Endothelial cell of umbilical vein (primary cell): ENCODE measurements at regions not wholly inside any gene's neighbourhood (a gene's known extent, or its start where the extent isn't known, plus 50 kb on each side); places are given as distances from the start of the nearest gene placed in this dataset.

Experiments
- BruUV-seq: library from RNA; stranded (reverse); fragments of 400-500 nt; replicated peaks from 2 replicates; lab custom pipeline; 2021; lab: Mats Ljungman, UMichigan
- CTCF ChIA-PET: fragments of 300-600, 350-600 bp; sonication (Branson Sonifier 250); formaldehyde crosslinking; loops from one replicate; lab custom pipeline; 2021; ENCODE audit warnings: antibody characterized with exemption, inconsistent platforms; lab: Charles Lee
- POLR2A ChIA-PET: fragments of 300-600, 350-600 bp; sonication (Branson Sonifier 250); formaldehyde crosslinking; loops from one replicate; lab custom pipeline; 2021; ENCODE audit warnings: antibody characterized with exemption, inconsistent platforms; lab: Charles Lee
- DNase-seq: peaks from one replicate; pipeline ENCODE4 v3.0.0-alpha.2; 2011; ENCODE audit warnings: low read depth, low spot score
- FAIRE-seq: peaks from 2 replicates; lab custom pipeline; 2011; peaks lifted over from hg19 to GRCh38; lab: Jason Lieb, UNC
- H2AFZ ChIP-seq: 2 replicates; pipeline ENCODE4 v1.6.0; 2012; ENCODE audit warnings: low read depth, low read length, control low read depth, inconsistent platforms
- H3K27ac ChIP-seq: 2 replicates; pipeline ENCODE4 v1.5.1; 2011; ENCODE audit warnings: low read depth, mild to moderate bottlenecking, control low read depth, low read length, moderate library complexity; ENCODE audit not compliant: insufficient read depth
- H3K27me3 ChIP-seq, 2 experiments: 2 replicates each; pipeline versions ENCODE4 v1.6.0 to v1.6.1; 2011; ENCODE audit warnings: low read length in 2 of 2, mixed read lengths in 1 of 2; ENCODE audit not compliant: control insufficient read depth in 2 of 2, insufficient read depth in 2 of 2
- H3K36me3 ChIP-seq, 2 experiments: 2 replicates in 1 of 2; 3 replicates in 1 of 2; pipeline ENCODE4 v1.5.1; 2011; ENCODE audit warnings: low read length in 2 of 2, mild to moderate bottlenecking in 1 of 2, moderate library complexity in 1 of 2; ENCODE audit not compliant: control insufficient read depth in 2 of 2, insufficient read depth in 2 of 2; ENCODE audit errors: extremely low read depth in 1 of 2
- H3K4me1 ChIP-seq: 3 replicates; pipeline ENCODE4 v1.5.1; 2011; ENCODE audit warnings: mild to moderate bottlenecking, low read length; ENCODE audit not compliant: control insufficient read depth, insufficient read depth; ENCODE audit errors: extremely low read depth
- H3K4me2 ChIP-seq: 2 replicates; pipeline ENCODE4 v1.6.1; 2011; ENCODE audit warnings: low read length, control low read depth, mixed read lengths; ENCODE audit not compliant: insufficient read depth
- H3K4me3 ChIP-seq, 3 experiments: fragments of 200-600 bp in 1 of 3; sonication (generic), shearing (Covaris generic) in 1 of 3; replicated peaks in 1 of 3; 2 replicates each; pipeline ENCODE4 v1.5.1; 2011 to 2016; ENCODE audit warnings: control low read depth in 3 of 3, low read length in 3 of 3, mild to moderate bottlenecking in 2 of 3, inconsistent platforms in 1 of 3, low read depth in 1 of 3, moderate library complexity in 1 of 3; ENCODE audit not compliant: insufficient read depth in 1 of 3
- H3K79me2 ChIP-seq: 2 replicates; pipeline ENCODE4 v1.6.0; 2012; ENCODE audit warnings: low read length, inconsistent platforms; ENCODE audit not compliant: control insufficient read depth, insufficient read depth
- H3K9ac ChIP-seq: replicated peaks from 2 replicates; pipeline ENCODE3; 2011; ENCODE audit warnings: low read length, control low read depth; ENCODE audit not compliant: insufficient read depth; ENCODE audit errors: extremely low read depth
- H3K9me1 ChIP-seq: replicated peaks from 3 replicates; pipeline ENCODE4 v1.6.0; 2011; ENCODE audit warnings: mild to moderate bottlenecking, low read length; ENCODE audit not compliant: control insufficient read depth, insufficient read depth; ENCODE audit errors: extremely low read depth
- H3K9me3 ChIP-seq: replicated peaks from 2 replicates; pipeline ENCODE4 v1.5.1; 2012; ENCODE audit warnings: low read length, inconsistent platforms; ENCODE audit not compliant: control insufficient read depth, insufficient read depth
- H4K20me1 ChIP-seq: replicated peaks from 2 replicates; pipeline ENCODE3; 2011; ENCODE audit warnings: mild to moderate bottlenecking, low read length; ENCODE audit not compliant: control insufficient read depth, insufficient read depth; ENCODE audit errors: extremely low read depth
- EZH2 ChIP-seq: IDR thresholded peaks from 2 replicates; pipeline ENCODE4 v1.6.1; 2012; ENCODE audit warnings: borderline replicate concordance, low read depth, mild to moderate bottlenecking, moderate library complexity, low read length, inconsistent platforms; ENCODE audit not compliant: severe bottlenecking
- FOS ChIP-seq: IDR thresholded peaks from 2 replicates; pipeline ENCODE4 v1.6.1; 2011; ENCODE audit warnings: mild to moderate bottlenecking, low read length, moderate library complexity, borderline replicate concordance; ENCODE audit not compliant: insufficient read depth
- GATA2 ChIP-seq: IDR thresholded peaks from 2 replicates; pipeline ENCODE4 v1.7.0; 2011; ENCODE audit warnings: low read depth, mild to moderate bottlenecking, moderate library complexity, mixed read lengths, low read length; ENCODE audit not compliant: insufficient read length, insufficient read depth
- MYC ChIP-seq: IDR thresholded peaks from one replicate; pipeline ENCODE4 v1.6.1; 2011; ENCODE audit warnings: mild to moderate bottlenecking, low read depth, low read length
- POLR2A ChIP-seq: IDR thresholded peaks from 2 replicates; pipeline ENCODE4 v1.6.1; 2012; ENCODE audit warnings: low read depth, mild to moderate bottlenecking, control low read depth, low read length
- POLR2AphosphoS5 ChIP-seq: IDR thresholded peaks from 2 replicates; pipeline ENCODE4 v1.6.1; 2012; ENCODE audit warnings: low read depth, mild to moderate bottlenecking, control low read depth, low read length, moderate library complexity; ENCODE audit not compliant: insufficient read depth
- dilution Hi-C: fragments of 300-500 bp; cut with MboI; formaldehyde crosslinking; loops from one replicate; pipeline ENCODE4 v1.15.0; 2019; ENCODE audit warnings: low sequenced_read_pairs; ENCODE audit not compliant: extremely low pct_ligation_motif_present
- intact Hi-C: fragments of 100-400 bp; cut with micrococcal nuclease; formaldehyde crosslinking; loops from one replicate; pipeline ENCODE4 v1.10.0; 2022
- TF ChIP-seq, protein P1 (sequence below), 2 donors: IDR thresholded peaks; 1 replicate in 1 of 2; 2 replicates in 1 of 2; pipeline ENCODE4 v1.5.1; 2011; ENCODE audit warnings: low read length in 2 of 2, mild to moderate bottlenecking in 2 of 2, moderate library complexity in 2 of 2, control low read depth in 1 of 2, inconsistent platforms in 1 of 2, low read depth in 1 of 2; ENCODE audit not compliant: insufficient read depth in 1 of 2; ENCODE audit errors: extremely low read depth in 1 of 2
- TF ChIP-seq, protein P2 (sequence below): IDR thresholded peaks from 2 replicates; pipeline ENCODE4 v1.6.1; 2011; ENCODE audit not compliant: insufficient read depth, insufficient read length

DNA sequence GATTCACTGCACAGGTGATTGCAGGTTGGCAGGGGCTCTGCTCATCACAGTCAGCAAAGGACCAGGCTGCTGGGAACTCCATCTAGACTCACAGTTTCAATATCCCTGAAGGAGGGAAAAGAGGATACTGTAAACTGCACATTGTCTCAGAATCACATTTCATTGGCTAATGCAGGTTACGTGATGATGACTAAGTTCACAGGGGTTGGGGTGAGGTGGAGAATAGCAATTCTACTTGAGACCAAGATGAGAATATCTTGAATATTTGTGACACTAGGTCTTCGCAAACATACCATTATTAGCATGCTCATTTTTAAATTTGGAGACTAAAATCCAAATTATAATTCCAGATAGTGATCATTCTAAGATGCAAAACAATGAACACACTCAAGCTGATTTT, 208.5 kb upstream of the CITED2 start:
- ChIA-PET POLR2A (no interaction called here), CTCF (no interaction called here)
- dilution Hi-C loops: no loop called here
- H3K4me3 ChIP-seq: no peak overlapping the region
- peaks cover 6% of the 10 kb centered on the region for H3K4me1 ChIP-seq
- intact Hi-C loops: no loop called here
- H3K9me1 ChIP-seq: no peaks in the 10 kb centered on the region
- H3K36me3 ChIP-seq: no peaks in the 10 kb centered on the region
- H4K20me1 ChIP-seq: no peaks in the 10 kb centered on the region
- no peak overlapping the region for H2AFZ ChIP-seq
- BruUV-seq: no TSS peak
- no peaks in the 10 kb centered on the region for H3K9me3 ChIP-seq
- FAIRE-seq: no peak
- H3K79me2 ChIP-seq: no peaks in the 10 kb centered on the region
- DNase-seq: no peak
- H3K4me2 ChIP-seq: no peak overlapping the region
- TF ChIP-seq GATA2 (no peak), EZH2 (no peak), POLR2A (no peak), FOS (no peak), MYC (no peak), POLR2AphosphoS5 (no peak)
- TF ChIP-seq, protein P1, sequence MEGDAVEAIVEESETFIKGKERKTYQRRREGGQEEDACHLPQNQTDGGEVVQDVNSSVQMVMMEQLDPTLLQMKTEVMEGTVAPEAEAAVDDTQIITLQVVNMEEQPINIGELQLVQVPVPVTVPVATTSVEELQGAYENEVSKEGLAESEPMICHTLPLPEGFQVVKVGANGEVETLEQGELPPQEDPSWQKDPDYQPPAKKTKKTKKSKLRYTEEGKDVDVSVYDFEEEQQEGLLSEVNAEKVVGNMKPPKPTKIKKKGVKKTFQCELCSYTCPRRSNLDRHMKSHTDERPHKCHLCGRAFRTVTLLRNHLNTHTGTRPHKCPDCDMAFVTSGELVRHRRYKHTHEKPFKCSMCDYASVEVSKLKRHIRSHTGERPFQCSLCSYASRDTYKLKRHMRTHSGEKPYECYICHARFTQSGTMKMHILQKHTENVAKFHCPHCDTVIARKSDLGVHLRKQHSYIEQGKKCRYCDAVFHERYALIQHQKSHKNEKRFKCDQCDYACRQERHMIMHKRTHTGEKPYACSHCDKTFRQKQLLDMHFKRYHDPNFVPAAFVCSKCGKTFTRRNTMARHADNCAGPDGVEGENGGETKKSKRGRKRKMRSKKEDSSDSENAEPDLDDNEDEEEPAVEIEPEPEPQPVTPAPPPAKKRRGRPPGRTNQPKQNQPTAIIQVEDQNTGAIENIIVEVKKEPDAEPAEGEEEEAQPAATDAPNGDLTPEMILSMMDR (IDR thresholded peaks at IDR 0.05; ENCODE audit: extremely low read depth in 1 of 2, insufficient read depth in 1 of 2, low read depth in 1 of 2, low read length in 2 of 2): no peak
- TF ChIP-seq, protein P2, sequence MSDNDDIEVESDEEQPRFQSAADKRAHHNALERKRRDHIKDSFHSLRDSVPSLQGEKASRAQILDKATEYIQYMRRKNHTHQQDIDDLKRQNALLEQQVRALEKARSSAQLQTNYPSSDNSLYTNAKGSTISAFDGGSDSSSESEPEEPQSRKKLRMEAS: no peak
- H3K27me3 ChIP-seq: no peaks in the 10 kb centered on the region
- no peak overlapping the region for H3K9ac ChIP-seq
- H3K27ac ChIP-seq: no peak overlapping the region
